A549 (cell line): ENCODE measurements at regions not wholly inside any gene's neighbourhood (a gene's known extent, or its start where the extent isn't known, plus 50 kb on each side); places are given as distances from the start of the nearest gene placed in this dataset.

Source experiments
- BHLHE40 ChIP-seq: IDR thresholded peaks from 2 replicates; pipeline ENCODE4 v1.6.1; 2012; ENCODE audit warnings: low read depth, low read length, inconsistent platforms
- EHMT2 ChIP-seq: fragments of 200-600 bp; sonication (generic); IDR thresholded peaks from 2 replicates; pipeline ENCODE4 v1.6.1; 2016; ENCODE audit warnings: antibody characterized with exemption, low read depth, mild to moderate bottlenecking, moderate library complexity
- POLR2A ChIP-seq: IDR thresholded peaks from 2 replicates; pipeline ENCODE4 v1.6.1; 2012; ENCODE audit warnings: mild to moderate bottlenecking, low read length
- RFX5 ChIP-seq: fragments of 450-650 bp; IDR thresholded peaks from 2 replicates; pipeline ENCODE4 v1.7.1; 2014; ENCODE audit warnings: antibody characterized with exemption, mild to moderate bottlenecking, moderate library complexity
- SMC3 ChIP-seq: fragments of >200 bp; sonication (Bioruptor Twin); formaldehyde crosslinking; IDR thresholded peaks from 3 replicates; pipeline ENCODE4 v1.6.1; 2018; ENCODE audit warnings: inconsistent platforms
- ZNF302 ChIP-seq: fragments of 250-450 bp; sonication (Bioruptor Pico); IDR thresholded peaks from 2 replicates; pipeline ENCODE4 v1.9.0; 2021; ENCODE audit warnings: inconsistent platforms, mild to moderate bottlenecking, moderate library complexity
- TF ChIP-seq, protein P1 (sequence below): fragments of >200 bp; sonication (Bioruptor Twin); formaldehyde crosslinking; IDR thresholded peaks from 3 replicates; pipeline ENCODE4 v1.5.1; 2016
- TF ChIP-seq, protein P2 (sequence below): IDR thresholded peaks from 2 replicates; pipeline ENCODE4 v1.6.1; 2012

DNA sequence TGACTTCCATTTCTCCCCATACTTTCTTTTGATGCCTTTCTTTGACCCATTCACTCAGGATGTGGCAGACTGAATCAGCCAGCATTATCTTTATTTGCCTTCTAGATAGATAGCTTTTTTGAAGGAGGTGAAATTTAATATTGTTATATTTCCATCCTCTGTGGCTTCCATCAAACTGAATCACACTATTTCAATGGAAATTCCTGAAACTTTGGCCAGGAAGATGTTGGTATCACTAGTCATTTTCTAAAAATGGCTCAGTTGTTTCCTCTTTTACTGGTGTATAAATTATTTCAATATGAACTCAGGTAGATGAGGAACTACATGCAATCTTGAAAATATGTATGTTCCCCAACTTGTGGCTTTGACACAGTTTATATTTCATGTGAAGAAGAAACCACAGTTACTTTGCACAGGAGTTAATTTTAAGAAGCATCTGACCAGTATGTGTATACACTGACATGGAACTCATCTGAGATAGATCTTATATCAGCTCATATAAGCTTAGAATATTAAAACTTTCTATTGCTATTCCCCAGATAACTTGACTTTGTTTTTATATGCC is 248.3 kb downstream of the CGGBP1 start:
- TF ChIP-seq POLR2A (no peak), EHMT2 (no peak), RFX5 (no peak), BHLHE40 (no peak), SMC3 (no peak), ZNF302 (no peak)
- TF ChIP-seq, protein P1, sequence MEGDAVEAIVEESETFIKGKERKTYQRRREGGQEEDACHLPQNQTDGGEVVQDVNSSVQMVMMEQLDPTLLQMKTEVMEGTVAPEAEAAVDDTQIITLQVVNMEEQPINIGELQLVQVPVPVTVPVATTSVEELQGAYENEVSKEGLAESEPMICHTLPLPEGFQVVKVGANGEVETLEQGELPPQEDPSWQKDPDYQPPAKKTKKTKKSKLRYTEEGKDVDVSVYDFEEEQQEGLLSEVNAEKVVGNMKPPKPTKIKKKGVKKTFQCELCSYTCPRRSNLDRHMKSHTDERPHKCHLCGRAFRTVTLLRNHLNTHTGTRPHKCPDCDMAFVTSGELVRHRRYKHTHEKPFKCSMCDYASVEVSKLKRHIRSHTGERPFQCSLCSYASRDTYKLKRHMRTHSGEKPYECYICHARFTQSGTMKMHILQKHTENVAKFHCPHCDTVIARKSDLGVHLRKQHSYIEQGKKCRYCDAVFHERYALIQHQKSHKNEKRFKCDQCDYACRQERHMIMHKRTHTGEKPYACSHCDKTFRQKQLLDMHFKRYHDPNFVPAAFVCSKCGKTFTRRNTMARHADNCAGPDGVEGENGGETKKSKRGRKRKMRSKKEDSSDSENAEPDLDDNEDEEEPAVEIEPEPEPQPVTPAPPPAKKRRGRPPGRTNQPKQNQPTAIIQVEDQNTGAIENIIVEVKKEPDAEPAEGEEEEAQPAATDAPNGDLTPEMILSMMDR, result no peak
- TF ChIP-seq, protein P2, sequence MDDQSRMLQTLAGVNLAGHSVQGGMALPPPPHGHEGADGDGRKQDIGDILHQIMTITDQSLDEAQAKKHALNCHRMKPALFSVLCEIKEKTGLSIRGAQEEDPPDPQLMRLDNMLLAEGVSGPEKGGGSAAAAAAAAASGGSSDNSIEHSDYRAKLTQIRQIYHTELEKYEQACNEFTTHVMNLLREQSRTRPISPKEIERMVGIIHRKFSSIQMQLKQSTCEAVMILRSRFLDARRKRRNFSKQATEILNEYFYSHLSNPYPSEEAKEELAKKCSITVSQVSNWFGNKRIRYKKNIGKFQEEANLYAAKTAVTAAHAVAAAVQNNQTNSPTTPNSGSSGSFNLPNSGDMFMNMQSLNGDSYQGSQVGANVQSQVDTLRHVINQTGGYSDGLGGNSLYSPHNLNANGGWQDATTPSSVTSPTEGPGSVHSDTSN, result no peak
